K562 (cell line): ENCODE measurements at regions not wholly inside any gene's neighbourhood (a gene's known extent, or its start where the extent isn't known, plus 50 kb on each side); places are given as distances from the start of the nearest gene placed in this dataset.

Experiments used
- ATAC-seq: fragments of 200-7000 bp; cut with Tn5 transposase; 3 replicates; pipeline ENCODE4 v1.9.1; 2020; ENCODE audit warnings: moderate library complexity
- BruUV-seq: library from RNA; stranded (reverse); fragments of 400-500 nt; replicated peaks from 2 replicates; lab custom pipeline; 2021; lab: Mats Ljungman, UMichigan
- CTCF ChIA-PET: fragments of 300-600 bp; formaldehyde crosslinking; extraction: SDS; loops from one replicate; lab custom pipeline; 2021; ENCODE audit warnings: low intra/inter-chr PET ratio; lab: Yijun Ruan, JAX
- POLR2A ChIA-PET: fragments of 300-600, 350-650 bp; sonication (Branson Sonifier 250); formaldehyde crosslinking; extraction: SDS; loops from one replicate; lab custom pipeline; 2021; ENCODE audit warnings: antibody characterized with exemption, inconsistent platforms; lab: Yijun Ruan, JAX
- DNase-seq, 4 experiments: peaks; one replicate each; pipeline versions ENCODE4 v3.0.0 to v3.0.0-alpha.2; 2011 to 2018; ENCODE audit warnings: low spot score in 3 of 4, mixed read lengths in 3 of 4; ENCODE audit errors: extremely low read depth in 1 of 4
- FAIRE-seq: peaks from 2 replicates; lab custom pipeline; 2011; peaks lifted over from hg19 to GRCh38; lab: Jason Lieb, UNC
- H2AFZ ChIP-seq: 2 replicates; pipeline ENCODE4 v1.6.0; 2011; ENCODE audit warnings: low read depth, low read length, control low read depth, inconsistent platforms
- H3K27ac ChIP-seq: fragments of 200-600 bp; 3 replicates; pipeline ENCODE4 v1.8.0; 2011; ENCODE audit warnings: low read depth, mild to moderate bottlenecking, control low read depth, inconsistent platforms, low read length, moderate library complexity, mixed read lengths; ENCODE audit errors: extremely low read depth
- H3K27me3 ChIP-seq, 2 experiments: fragments of 300-600 bp in 1 of 2; 2 replicates in 1 of 2; 3 replicates in 1 of 2; pipeline versions ENCODE4 v1.6.0 to v1.8.0; 2011; ENCODE audit warnings: inconsistent platforms in 2 of 2, low read length in 2 of 2, mild to moderate bottlenecking in 1 of 2, mixed read lengths in 1 of 2, moderate library complexity in 1 of 2; ENCODE audit not compliant: control insufficient read depth in 2 of 2, insufficient read depth in 2 of 2
- H3K36me3 ChIP-seq: fragments of 300-600 bp; 3 replicates; pipeline ENCODE4 v1.8.0; 2011; ENCODE audit warnings: mild to moderate bottlenecking, low read length, inconsistent platforms; ENCODE audit not compliant: control insufficient read depth, insufficient read depth
- H3K4me1 ChIP-seq, 2 experiments: fragments of 200-600 bp in 1 of 2; replicated peaks in 1 of 2; 2 replicates in 1 of 2; 3 replicates in 1 of 2; pipeline versions ENCODE4 v1.5.1 to v1.8.0; 2011; ENCODE audit warnings: inconsistent platforms in 2 of 2, low read length in 2 of 2, mild to moderate bottlenecking in 1 of 2, mixed read lengths in 1 of 2, moderate library complexity in 1 of 2; ENCODE audit not compliant: control insufficient read depth in 2 of 2, insufficient read depth in 2 of 2
- H3K4me2 ChIP-seq: 2 replicates; pipeline ENCODE4 v1.6.1; 2011; ENCODE audit warnings: low read length, control low read depth, inconsistent platforms, mixed read lengths; ENCODE audit not compliant: insufficient read depth
- H3K4me3 ChIP-seq: fragments of 200-600 bp; sonication (generic), shearing (Covaris generic); 2 replicates; pipeline ENCODE4 v1.5.1; 2016; ENCODE audit warnings: control low read depth, inconsistent platforms
- H3K79me2 ChIP-seq: fragments of 200-600 bp; 3 replicates; pipeline ENCODE4 v1.8.0; 2011; ENCODE audit warnings: low read length, inconsistent platforms; ENCODE audit not compliant: control insufficient read depth, insufficient read depth
- H3K9ac ChIP-seq, 2 experiments: 2 replicates each; pipeline versions ENCODE4 v1.6.0 to v1.6.1; 2011; ENCODE audit warnings: low read depth in 2 of 2, low read length in 2 of 2, control low read depth in 1 of 2, inconsistent platforms in 1 of 2, mild to moderate bottlenecking in 1 of 2, mixed read lengths in 1 of 2; ENCODE audit not compliant: insufficient read depth in 1 of 2
- H3K9me1 ChIP-seq: one replicate; pipeline ENCODE4 v1.6.0; 2011; ENCODE audit warnings: inconsistent platforms, mild to moderate bottlenecking, low read length, moderate library complexity; ENCODE audit not compliant: control insufficient read depth, insufficient read depth
- H3K9me3 ChIP-seq: replicated peaks from 2 replicates; pipeline ENCODE4 v1.5.1; 2011; ENCODE audit warnings: low read depth, low read length, inconsistent platforms; ENCODE audit not compliant: control insufficient read depth, insufficient read depth
- H4K20me1 ChIP-seq: replicated peaks from 2 replicates; pipeline ENCODE4 v1.6.1; 2011; ENCODE audit warnings: low read length, inconsistent platforms, mixed read lengths; ENCODE audit not compliant: control insufficient read depth, insufficient read depth
- GTF2E2 ChIP-seq: fragments of 200-800 bp; sonication (Bioruptor generic); IDR thresholded peaks from 2 replicates; pipeline ENCODE4 v1.6.1; 2016; ENCODE audit warnings: missing genetic modification characterization, missing compliant biosample characterization
- KLF13 ChIP-seq: fragments of 450-650 bp; IDR thresholded peaks from 2 replicates; pipeline ENCODE4 v1.6.1; 2016; ENCODE audit warnings: missing genetic modification characterization, low read depth, mild to moderate bottlenecking, missing compliant biosample characterization, moderate library complexity, borderline replicate concordance
- SMAD2 ChIP-seq: fragments of 150-350 bp; IDR thresholded peaks from 2 replicates; pipeline ENCODE4 v1.6.1; 2014; ENCODE audit warnings: low read depth, mild to moderate bottlenecking, low read length
- SUPT5H ChIP-seq: fragments of 450-650 bp; IDR thresholded peaks from 2 replicates; pipeline ENCODE4 v1.6.1; 2016
- ZNF23 ChIP-seq: fragments of 250-450 bp; sonication (Bioruptor Pico); IDR thresholded peaks from 2 replicates; pipeline ENCODE4 v1.4.0; 2020; ENCODE audit warnings: mild to moderate bottlenecking
- ZNF263 ChIP-seq: sonication (generic); formaldehyde crosslinking; IDR thresholded peaks from 2 replicates; pipeline ENCODE4 v1.8.0; 2022; ENCODE audit warnings: mild to moderate bottlenecking, missing genetic modification reagents, borderline replicate concordance
- ZNF696 ChIP-seq: fragments of 250-450 bp; sonication (Bioruptor Pico); conservative IDR thresholded peaks from 2 replicates; pipeline ENCODE4 v1.4.0; 2020; ENCODE audit warnings: mild to moderate bottlenecking, moderate library complexity
- ZNF830 ChIP-seq: fragments of 250-450 bp; sonication (Bioruptor Pico); IDR thresholded peaks from 2 replicates; pipeline ENCODE4 v1.5.0; 2021; ENCODE audit warnings: mild to moderate bottlenecking
- WGBS: fragments of 100-300 bp; shearing (Covaris generic); methylation state at CpG from one replicate; pipeline ENCODE4 v1.1.6; 2016; ENCODE audit warnings: low coverage, mixed read lengths; ENCODE audit not compliant: insufficient coverage; ENCODE audit errors: missing lambda C conversion rate; 5-methylcytosine and 5-hydroxymethylcytosine counted together
- in situ Hi-C: fragments of 300-500 bp; cut with MboI; formaldehyde crosslinking; loops from 4 replicates; pipeline ENCODE4 v1.15.0; 2018; ENCODE audit warnings: inconsistent platforms, mixed read lengths
- intact Hi-C: fragments of 100-400 bp; cut with micrococcal nuclease; formaldehyde crosslinking; loops from 2 replicates; pipeline ENCODE4 v1.14.2; 2022
- TF ChIP-seq, protein P1 (sequence below), 2 experiments: fragments of 450-650 bp; IDR thresholded peaks; 2 replicates each; pipeline ENCODE4 v1.6.1; 2016; ENCODE audit warnings: mild to moderate bottlenecking in 2 of 2, borderline replicate concordance in 1 of 2, low read depth in 1 of 2, moderate library complexity in 1 of 2
- TF ChIP-seq, protein P2 (sequence below): fragments of 200-800 bp; sonication (Bioruptor generic); IDR thresholded peaks from 2 replicates; pipeline ENCODE4 v1.6.1; 2016; ENCODE audit warnings: missing genetic modification characterization, missing compliant biosample characterization

DNA sequence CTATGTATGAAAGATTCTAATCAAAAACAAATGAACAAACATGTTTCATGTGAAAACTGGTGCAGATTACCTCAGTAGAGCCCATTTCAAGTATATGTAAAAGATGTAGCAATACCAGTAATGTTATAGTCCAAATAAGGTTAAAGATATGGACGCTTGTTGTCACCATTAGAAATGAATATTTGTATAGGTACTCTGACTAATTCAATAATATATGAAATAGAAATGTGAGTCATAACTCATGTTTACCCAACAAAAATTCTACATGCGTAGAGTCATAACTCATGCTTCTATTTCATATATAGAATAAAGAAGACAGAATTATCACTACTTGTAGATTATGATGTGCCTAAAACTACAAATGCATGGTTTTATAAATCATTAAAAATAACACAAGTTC lies 739.1 kb upstream of the DIAPH2 start:
- intact Hi-C loops, result no loop called here
- POLR2A ChIA-PET, result no interaction called here
- H3K9ac ChIP-seq, result no peak overlapping the region
- H3K4me1 ChIP-seq, result no peaks in the 10 kb centered on the region
- no peaks in the 10 kb centered on the region for H3K79me2 ChIP-seq
- DNase-seq (no peak), ATAC-seq (no peak), FAIRE-seq (no peak)
- TF ChIP-seq ZNF23 (CRISPR knock-in tag) (no peak), SMAD2 (no peak), SUPT5H (no peak), ZNF830 (no peak), ZNF263 (CRISPR knock-in tag) (no peak), KLF13 (tag) (no peak), ZNF696 (CRISPR knock-in tag) (no peak), GTF2E2 (tag) (no peak)
- TF ChIP-seq, protein P1, sequence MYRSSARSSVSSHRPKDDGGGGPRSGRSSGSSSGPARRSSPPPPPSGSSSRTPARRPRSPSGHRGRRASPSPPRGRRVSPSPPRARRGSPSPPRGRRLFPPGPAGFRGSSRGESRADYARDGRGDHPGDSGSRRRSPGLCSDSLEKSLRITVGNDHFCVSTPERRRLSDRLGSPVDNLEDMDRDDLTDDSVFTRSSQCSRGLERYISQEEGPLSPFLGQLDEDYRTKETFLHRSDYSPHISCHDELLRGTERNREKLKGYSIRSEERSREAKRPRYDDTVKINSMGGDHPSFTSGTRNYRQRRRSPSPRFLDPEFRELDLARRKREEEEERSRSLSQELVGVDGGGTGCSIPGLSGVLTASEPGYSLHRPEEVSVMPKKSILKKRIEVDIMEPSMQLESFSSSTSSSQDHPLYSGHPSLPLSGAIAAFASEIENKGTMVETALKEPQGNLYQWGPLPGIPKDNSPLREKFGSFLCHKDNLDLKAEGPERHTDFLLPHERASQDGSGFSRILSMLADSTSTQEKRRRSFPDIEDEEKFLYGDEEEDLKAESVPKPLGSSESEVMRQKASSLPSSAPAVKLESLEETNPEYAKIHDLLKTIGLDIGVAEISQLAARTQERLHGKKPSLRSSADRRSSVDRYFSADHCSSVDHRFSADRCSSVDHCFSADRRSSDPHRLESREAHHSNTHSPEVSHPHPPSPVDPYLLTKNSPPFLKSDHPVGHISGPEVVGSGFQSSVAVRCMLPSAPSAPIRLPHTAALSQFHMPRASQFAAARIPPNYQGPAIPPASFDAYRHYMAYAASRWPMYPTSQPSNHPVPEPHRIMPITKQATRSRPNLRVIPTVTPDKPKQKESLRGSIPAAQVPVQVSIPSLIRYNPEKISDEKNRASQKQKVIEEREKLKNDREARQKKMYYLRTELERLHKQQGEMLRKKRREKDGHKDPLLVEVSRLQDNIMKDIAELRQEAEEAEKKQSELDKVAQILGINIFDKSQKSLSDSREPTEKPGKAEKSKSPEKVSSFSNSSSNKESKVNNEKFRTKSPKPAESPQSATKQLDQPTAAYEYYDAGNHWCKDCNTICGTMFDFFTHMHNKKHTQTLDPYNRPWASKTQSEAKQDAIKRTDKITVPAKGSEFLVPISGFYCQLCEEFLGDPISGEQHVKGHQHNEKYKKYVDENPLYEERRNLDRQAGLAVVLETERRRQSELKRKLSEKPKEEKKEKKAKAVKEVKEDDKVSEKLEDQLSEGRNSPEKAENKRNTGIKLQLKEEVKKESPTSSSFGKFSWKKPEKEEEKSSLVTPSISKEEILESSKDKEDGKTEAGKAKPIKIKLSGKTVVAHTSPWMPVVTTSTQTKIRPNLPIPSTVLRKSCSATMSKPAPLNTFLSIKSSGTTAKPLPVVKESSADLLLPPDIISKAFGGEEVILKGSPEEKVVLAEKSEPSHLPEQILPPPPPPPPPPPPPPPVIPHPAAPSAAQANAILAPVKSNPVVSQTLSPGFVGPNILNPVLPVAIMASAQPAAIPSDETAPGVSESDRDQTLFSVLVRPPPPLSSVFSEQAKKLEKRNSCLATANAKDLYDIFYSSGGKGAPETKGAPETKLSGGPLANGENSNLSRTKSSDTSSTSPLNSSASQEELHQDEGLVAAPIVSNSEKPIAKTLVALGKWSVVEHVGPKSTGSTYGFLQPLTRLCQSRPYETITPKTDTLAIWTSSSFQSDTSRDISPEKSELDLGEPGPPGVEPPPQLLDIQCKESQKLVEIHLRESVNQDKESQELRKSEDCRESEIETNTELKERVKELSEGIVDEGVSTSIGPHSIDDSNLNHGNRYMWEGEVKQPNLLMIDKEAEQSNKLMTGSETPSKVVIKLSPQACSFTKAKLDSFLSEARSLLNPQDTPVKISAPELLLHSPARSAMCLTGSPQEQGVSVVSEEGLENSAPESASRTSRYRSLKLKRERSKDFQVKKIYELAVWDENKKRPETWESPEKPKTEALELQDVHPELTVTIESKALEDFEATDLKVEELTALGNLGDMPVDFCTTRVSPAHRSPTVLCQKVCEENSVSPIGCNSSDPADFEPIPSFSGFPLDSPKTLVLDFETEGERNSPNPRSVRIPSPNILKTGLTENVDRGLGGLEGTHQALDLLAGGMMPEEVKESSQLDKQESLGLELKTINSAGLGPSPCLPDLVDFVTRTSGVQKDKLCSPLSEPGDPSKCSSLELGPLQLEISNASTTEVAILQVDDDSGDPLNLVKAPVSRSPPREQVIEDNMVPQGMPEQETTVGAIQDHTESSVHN (IDR thresholded peaks at IDR 0.05; ENCODE audit: borderline replicate concordance in 1 of 2, low read depth in 1 of 2), result no peak
- TF ChIP-seq, protein P2, sequence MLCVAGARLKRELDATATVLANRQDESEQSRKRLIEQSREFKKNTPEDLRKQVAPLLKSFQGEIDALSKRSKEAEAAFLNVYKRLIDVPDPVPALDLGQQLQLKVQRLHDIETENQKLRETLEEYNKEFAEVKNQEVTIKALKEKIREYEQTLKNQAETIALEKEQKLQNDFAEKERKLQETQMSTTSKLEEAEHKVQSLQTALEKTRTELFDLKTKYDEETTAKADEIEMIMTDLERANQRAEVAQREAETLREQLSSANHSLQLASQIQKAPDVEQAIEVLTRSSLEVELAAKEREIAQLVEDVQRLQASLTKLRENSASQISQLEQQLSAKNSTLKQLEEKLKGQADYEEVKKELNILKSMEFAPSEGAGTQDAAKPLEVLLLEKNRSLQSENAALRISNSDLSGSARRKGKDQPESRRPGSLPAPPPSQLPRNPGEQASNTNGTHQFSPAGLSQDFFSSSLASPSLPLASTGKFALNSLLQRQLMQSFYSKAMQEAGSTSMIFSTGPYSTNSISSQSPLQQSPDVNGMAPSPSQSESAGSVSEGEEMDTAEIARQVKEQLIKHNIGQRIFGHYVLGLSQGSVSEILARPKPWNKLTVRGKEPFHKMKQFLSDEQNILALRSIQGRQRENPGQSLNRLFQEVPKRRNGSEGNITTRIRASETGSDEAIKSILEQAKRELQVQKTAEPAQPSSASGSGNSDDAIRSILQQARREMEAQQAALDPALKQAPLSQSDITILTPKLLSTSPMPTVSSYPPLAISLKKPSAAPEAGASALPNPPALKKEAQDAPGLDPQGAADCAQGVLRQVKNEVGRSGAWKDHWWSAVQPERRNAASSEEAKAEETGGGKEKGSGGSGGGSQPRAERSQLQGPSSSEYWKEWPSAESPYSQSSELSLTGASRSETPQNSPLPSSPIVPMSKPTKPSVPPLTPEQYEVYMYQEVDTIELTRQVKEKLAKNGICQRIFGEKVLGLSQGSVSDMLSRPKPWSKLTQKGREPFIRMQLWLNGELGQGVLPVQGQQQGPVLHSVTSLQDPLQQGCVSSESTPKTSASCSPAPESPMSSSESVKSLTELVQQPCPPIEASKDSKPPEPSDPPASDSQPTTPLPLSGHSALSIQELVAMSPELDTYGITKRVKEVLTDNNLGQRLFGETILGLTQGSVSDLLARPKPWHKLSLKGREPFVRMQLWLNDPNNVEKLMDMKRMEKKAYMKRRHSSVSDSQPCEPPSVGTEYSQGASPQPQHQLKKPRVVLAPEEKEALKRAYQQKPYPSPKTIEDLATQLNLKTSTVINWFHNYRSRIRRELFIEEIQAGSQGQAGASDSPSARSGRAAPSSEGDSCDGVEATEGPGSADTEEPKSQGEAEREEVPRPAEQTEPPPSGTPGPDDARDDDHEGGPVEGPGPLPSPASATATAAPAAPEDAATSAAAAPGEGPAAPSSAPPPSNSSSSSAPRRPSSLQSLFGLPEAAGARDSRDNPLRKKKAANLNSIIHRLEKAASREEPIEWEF (CRISPR knock-in tag), result no peak
- no peak overlapping the region for H2AFZ ChIP-seq
- no peak overlapping the region for H3K27ac ChIP-seq
- H3K9me3 ChIP-seq, result no peaks in the 10 kb centered on the region
- no peaks in the 10 kb centered on the region for H3K27me3 ChIP-seq
- no peak overlapping the region for H3K4me3 ChIP-seq
- BruUV-seq, result no TSS peak
- no peak overlapping the region for H3K4me2 ChIP-seq
- no peaks in the 10 kb centered on the region for H3K36me3 ChIP-seq
- in situ Hi-C loops, result no loop called here
- CTCF ChIA-PET, result no interaction called here
- no peaks in the 10 kb centered on the region for H4K20me1 ChIP-seq
- WGBS, result 9% methylated on average over 2 of the region's 2 CpGs
- no peaks in the 10 kb centered on the region for H3K9me1 ChIP-seq
